ENCODE measurements at regions not wholly inside any gene's neighbourhood (a gene's known extent, or its start where the extent isn't known, plus 50 kb on each side); places are given as distances from the start of the nearest gene placed in this dataset.

DNA sequence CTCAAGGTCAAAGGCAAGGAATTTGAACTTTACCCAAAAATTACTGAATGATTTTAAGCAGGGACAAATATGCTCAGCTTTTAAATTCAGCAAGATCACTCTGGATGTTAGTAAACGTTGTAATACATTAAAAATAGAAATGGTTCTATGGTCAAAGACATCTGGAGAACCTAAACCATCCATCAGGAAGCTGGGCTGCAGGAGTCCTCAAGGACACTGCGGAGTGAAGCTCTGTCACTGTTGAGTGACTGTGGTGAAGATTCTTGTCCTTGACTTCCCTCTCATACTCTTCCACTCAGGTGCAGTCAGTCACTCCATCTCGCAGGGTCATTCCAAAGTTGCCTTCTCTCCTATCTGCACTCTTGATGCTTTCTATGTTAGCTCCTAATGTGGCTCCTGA lies 450.7 kb downstream of the FOXO1 start:
- DNase-seq (ENCODE audit: low read depth in 2 of 2) = no peak

DNA sequence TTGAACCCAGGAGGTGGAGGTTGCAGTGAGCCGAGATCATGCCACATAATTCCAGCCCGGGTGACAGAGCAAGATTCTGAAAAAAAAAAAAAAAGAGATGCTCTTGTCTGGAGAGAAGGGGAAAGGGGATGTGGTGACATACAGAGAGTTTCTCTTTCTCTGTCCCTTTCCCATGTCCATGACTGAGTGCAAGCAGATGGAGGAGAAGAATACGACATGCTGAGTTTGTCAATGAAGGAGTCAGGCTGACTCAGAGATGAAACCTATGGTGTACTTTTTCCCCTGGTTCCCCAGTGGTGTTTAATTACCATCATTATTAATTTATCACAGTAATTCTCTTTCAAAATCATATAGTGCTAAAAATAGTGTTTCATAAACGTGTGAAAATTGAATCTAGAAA lies 448.8 kb downstream of the FOXO1 start:
- no peak for DNase-seq (ENCODE audit: low read depth in 2 of 2)

DNA sequence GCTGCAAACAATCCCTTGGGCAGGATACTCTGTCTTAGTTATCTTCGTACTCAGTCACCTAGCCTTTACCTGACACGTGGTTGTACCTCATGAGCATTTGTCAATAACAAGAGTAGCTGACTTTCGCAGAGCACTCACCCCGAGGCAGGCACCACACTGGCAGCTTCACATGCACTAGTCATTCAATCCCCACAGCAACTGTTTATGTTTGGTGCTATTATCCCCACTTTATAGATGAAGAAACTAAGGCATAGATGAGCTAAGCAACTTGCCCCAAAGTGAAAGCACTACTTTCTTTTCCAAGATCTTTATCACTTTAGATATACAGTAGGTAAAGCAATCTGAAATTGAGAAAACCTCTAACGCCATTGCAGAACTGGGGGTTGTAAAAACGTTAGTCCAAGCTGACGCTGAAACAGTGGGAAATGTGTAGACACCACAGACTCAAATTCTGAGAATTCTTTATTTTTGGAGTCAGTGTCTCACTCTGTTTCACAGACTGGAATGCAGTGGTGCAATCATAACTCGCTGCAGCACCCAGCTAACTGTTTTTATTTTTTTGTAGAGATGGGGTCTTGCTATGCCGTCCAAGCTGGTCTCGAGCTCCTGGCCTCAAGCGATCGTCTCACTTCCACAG lies 446.0 kb downstream of the FOXO1 start:
- no peak for DNase-seq (ENCODE audit: low read depth in 2 of 2)

DNA sequence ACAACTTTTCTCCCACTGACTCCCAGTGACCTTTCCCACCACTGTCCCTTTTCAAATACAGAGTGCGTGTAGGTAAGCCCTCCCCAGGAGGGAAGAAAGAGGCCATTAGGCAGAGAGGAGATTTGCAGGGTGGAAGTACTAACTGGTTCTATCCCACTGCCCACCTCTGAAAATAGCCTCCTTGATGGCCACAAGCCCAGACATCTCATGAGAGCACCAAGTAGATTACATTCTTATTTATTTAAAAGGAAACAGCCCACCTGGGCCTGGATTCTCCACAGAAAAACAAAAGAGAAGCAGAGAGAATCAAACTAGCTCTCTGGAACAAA lies 445.3 kb downstream of the FOXO1 start:
- no peak for DNase-seq (ENCODE audit: low read depth in 2 of 2)

DNA sequence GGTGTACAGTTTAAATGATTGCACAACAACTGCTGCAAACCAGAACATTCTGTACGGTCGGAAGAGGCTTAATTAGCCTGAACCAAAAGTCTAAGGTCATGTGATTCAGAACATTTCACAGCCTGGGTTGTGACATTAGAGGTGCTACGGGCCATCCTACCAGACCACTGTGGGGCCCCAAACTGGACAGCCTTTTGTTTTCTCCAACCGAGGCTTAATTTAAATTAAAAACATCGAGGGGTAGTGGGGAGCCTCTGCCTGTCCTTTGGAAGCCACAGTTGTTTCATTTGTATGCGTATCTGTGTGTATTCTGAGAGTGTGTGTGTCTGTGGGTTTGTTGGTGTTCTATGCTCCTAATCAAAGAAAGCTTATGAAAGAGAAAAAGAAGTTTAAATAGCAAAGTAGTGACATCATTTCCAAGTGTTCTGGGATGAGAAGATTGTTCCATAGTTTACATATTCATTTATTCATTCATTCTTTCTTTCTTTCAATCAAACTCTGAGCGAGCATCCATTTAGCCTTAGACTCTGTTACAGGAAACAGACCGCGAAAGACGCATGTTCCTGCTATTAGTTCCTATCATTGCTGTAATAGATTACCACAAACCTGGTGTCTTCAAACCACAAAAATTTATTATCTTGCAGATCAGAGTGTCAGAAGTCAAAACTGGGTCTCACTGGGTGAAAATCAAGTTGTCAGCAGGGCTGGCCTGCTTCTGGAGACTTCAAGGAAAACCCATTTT lies 444.8 kb downstream of the FOXO1 start:
- DNase-seq (ENCODE audit: low read depth in 2 of 2) = no peak

DNA sequence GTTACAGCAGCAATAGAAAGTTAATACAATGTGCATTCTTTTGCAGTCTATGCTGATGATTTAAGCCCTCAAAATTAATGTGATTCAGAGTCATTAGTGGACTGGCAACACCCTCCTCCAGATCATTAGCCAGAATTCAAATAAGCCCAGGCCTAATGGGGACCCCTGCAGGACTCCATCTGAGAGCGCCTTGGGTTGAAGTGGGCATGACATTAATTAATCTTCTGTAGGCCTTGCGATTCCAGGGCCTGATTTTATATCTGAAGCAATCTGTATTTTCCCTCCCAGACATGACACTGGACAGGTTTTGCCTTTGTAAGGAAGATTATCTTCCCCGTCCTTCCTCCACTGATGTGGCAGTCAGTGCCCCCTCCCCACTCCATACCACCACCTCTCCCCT lies 442.9 kb downstream of the FOXO1 start:
- DNase-seq (ENCODE audit: low read depth in 2 of 2) = no peak

DNA sequence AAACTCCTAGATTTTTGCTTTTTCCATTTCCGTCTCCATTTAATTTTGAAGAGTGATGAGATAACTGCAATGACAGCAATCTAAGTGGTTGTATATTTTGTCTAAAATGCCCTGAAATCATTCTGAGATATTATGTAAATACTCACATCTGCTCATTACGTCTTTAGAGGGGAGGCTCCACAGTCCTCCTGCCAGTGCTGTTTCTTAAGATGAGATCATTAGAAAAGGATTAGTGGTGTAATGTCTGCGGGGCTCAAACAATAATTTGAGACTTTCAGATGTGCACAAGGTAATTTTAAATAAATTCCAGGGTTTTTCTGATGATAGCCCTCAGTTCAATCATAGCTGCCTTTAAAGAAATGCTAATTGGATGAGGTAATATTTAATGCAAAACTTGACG lies 437.9 kb downstream of the FOXO1 start:
- DNase-seq (ENCODE audit: low read depth in 2 of 2) = no peak

DNA sequence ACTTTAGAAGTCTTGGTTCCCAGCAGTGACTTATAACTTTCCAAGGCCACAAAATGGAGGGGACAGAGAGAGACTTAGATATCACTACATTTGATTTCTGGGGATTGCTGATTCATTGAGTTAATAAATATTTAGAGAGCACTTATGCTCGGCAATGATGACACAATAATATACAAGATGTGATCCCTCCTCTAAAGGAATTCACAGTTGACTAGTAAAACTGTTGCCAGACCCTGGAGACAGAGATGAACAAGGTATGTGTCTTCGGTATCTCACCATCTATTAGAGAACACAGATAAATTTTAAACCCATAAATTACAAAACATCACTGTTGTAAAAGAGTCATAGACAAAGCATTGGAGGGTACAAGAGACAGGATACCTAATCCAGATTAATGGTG lies 437.5 kb downstream of the FOXO1 start:
- no peak for DNase-seq (ENCODE audit: low read depth in 2 of 2)

DNA sequence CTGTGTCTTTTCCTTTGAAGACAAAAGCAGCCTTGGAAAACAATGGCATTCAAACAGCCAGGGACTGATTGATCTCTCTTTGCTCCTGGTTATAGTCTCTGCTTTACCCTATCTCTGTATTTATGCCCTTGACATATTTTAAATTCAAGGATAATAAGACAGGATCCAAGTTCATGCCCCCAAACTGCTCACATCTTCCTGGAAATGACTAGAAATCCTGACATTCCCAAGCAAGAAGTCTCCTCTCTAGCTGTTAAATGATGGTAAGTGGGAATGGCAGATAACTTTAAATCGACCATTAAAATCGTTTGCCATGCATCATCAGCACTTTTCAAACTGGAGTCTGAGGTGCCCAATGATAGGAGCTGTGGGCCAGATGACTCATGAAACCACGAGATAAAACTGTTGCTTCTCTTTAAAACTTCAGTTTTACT lies 435.6 kb downstream of the FOXO1 start:
- no peak for DNase-seq (ENCODE audit: low read depth in 2 of 2)

DNA sequence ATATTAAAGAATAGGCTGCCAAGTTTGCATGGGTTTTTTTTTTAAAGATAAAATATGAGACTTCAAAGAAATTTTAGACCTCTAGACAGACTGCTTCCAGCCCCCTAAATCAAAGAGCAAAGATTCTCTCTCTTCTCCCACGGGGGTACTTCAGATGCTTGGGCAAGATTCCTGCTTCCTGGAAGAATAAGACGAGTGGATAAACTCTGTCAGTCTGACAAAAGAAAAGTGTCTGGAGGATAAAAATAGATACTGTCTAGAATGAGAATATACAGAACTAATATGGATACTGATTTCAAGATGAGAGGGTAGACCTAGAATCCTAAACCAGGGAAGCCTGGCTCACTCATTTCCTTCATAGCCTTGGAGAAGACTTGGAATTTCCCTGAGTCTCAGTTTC lies 435.1 kb downstream of the FOXO1 start:
- DNase-seq (ENCODE audit: low read depth in 2 of 2) = no peak

DNA sequence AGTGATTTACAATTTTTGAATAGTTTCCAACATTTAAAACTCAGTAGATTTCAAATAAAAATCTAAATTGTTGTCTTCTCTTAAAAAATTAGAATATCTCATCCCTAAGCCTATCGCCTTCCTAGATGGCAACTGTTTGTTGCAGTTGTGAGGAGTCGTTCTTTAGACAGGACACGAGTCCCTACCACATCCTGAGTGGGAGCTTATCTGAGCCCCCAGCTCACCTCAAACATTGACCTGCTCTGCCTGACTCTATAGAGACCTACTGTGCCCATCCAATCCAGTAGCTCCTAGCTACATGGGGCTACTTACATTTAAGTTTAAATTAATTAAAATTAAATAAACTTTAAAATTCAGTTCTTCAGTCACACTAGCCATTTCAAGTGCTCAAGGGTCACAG lies 434.7 kb downstream of the FOXO1 start:
- DNase-seq (ENCODE audit: low read depth in 2 of 2) = no peak

DNA sequence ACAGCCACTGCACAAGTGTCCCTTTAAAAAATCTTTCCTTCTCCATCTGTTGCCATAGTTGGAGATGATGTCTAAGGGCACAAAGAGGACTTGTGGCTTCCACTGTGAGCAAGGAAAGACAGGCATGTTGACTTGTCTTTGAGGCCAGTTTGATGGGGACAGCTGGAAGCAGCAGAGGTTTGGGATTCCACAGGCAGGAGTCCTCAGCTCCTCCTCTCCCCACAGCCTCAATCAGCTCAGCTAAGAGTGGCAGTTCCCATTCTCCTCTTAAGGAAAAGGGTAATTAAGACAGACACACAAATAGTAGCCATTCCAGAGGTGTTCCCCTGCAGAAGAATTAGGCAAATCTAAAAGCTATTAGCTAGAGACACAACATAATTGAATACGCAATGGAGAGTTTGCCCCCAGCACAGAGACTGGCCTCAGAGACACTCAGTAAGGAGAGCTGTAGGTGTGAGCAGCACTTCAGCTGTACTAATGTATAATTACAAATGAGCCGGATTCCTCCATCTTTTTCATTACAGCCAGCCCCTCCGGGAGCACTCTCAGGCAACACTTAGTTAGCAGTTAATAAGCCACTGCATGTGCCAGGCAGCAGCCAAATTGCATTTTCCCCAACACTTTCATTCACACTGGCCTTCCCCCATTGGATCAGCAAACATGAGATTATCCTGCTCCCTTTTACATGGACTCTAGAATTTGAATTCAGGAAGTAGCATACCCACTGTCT lies 434.0 kb downstream of the FOXO1 start:
- no peak for DNase-seq (ENCODE audit: low read depth in 2 of 2)

DNA sequence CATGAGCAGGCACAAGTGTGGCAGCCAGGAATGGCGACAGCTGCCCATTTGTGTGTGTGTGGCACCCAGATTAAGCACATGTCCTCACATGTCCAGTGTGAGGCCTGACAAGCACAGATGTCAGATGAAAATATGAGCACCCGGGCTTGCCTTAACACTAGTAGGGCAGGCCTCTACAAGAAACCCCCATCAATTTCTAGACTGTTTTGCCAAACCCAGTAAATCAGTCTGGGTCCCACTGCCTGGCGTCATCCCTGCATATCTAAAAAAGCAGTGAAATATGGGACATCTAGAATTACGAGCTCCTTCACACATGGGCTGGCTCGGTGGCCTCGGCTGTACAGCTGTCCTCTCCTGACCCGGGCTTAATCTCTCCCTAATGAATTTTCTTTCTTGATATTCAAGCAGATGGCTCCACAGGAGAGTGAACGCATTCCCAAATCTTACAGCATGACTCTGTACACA lies 432.7 kb downstream of the FOXO1 start:
- DNase-seq (ENCODE audit: low read depth in 2 of 2) = no peak

DNA sequence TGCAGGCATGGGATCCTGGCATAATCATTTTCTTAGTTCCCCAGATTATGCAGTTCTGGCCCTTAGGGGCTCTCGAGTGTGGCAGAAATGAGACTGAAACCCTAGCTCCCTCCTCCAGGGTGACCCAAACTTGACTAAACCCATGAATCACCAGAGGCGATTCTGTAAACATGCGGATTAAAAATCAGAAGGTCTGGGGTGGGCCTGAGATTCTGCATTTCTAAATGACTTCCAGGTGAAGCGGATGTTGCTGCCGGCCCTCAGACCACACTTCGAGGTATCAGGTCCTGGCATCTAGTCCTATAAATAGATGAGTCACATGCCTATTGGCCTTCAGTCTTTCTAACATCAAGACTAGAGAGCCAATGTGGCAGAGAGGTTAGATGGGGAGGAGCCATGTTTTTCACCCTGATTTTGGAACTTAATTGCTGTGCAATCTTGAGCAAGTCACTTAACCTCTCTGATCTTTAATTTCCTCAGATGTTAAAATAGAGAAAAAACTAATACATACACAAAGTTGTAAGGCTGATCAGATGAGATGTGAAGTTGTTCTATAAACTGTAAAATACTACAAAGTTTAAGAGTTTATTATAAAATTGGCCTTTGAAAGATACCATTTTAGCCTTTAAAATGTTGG lies 431.2 kb downstream of the FOXO1 start:
- no peak for DNase-seq (ENCODE audit: low read depth in 2 of 2)

DNA sequence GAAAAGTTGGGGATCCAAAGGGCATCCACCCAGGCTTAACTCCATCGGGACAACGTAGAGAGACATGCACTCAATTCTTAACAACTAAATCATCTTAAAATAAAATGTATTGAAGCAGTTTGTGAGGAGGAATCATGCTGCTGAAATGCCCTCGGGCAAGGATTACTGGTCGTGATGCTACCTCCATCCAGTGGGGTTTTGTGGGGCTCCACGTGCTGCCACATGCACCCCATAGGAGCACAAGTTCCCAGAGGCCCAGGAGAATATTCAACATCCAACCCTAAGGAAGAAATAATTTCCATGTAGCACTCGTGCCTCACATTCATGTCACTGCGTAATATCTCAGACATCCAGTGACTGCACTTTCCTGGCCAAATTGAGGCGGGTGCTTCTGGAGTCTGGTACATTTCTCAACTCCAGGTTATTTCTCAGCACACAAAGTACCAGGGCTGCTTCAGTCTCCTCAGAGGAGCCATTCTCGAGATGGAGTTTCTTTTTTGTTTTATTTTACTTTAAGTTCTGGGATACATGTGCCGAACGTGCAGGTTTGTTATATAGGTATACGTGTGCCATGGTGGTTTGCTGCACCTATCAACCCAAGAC lies 429.8 kb downstream of the FOXO1 start:
- no peak for DNase-seq (ENCODE audit: low read depth in 2 of 2)

DNA sequence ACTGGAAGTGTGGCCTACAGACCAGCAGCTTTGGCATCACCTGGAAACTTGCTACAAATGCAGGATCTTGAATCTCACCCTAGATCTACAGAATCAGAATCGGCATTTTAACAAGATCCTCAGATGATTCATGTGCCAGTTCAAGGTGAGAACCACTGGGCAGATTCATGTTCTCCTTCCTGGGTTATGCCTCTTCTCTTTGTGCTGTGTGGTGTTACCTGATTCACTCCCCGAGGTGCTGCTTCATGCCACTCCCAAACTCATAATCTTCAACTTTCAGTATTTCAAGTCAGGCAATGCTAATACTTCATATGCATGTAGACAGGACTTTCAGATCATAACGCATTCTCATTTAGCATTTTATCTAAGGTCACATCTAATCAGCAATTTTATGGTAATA lies 427.7 kb downstream of the FOXO1 start:
- DNase-seq (ENCODE audit: low read depth in 2 of 2) = no peak

DNA sequence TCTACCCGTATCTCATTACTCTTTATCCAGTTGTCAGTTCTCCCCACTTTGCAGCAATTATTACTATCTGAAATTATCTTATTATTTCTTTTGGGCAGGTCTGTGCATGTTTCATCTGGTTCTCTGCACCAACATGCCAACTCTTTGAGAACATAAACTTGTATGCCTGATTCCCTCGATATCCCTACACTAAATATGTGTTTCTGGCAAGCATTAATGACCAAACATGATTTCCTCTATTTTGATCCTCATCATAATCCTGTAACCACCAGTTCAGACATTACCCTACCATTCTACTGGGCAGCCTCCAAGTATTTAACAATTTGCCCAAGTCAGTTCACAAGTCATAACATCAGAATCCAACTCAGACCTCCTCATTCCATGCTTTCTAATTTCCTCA lies 426.1 kb downstream of the FOXO1 start:
- no peak for DNase-seq (ENCODE audit: low read depth in 2 of 2)

DNA sequence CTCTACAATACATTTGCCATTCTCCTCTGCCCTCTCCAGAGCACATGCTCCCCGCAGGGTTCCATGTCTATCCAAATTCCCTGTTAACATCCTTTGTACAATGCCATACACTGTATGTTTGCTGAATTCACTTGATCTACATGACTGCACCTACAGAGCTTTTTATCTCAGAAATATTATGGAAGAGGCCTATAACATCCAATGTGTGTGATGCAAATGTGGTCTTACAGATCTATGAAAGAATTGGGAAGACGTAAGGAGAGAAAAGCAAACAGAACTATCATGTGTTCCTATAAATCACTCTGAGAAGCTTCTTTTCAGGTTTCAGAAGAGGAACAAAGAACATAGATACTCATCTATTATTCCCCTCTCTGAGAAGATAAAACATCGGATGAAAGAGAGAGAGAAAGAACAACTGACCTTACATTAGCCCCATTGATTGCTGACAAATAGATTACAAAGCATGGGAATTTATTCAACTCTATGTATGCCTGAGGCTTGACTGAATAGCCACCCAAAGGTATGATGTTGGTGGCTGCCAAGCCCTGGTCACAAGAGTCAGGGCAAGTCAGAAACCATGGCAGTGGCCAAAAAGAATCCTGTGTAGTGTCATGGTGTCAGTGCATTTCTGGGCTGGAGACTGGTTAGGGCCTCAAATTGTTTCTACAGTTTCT lies 425.2 kb downstream of the FOXO1 start:
- DNase-seq (ENCODE audit: low read depth in 2 of 2) = no peak

DNA sequence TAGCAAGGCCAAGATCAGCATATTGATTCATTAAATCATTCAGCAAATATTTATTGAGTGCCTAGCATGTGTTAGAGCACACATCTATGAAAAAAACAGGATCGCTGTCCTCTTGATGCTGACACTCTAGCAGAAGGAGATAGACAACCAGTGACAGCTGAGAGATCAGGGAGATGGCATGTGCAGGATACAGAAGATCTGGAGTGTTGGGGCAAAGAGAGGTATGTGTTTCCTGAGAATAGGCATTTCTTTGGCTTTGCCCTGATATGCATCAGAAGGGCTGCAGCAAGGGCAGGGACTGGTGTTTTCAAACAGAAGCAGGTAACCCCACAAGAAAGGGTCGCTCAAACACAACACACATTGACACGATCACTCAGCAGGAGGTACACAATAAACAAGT lies 423.4 kb downstream of the FOXO1 start:
- DNase-seq (ENCODE audit: low read depth in 2 of 2) = no peak

DNA sequence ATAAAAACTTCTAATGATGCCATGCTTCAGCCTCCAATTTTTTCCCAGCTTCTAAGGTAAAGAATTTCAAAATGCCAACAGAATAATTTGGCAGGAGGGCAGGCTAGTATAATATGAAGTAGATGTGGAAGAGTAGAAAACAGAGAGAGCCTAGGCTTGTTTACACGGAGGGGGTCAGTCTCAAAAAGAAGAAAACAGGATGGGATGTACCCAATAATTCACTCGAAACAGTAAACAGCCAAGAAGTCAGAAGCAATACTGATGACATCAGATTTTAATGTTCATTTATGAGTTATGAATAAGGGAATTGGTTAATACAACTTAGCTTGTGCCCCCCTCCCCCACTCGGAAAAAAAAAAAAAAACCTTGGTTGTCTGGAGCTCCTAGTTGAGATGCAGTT lies 422.5 kb downstream of the FOXO1 start:
- DNase-seq (ENCODE audit: low read depth in 2 of 2) = no peak

DNA sequence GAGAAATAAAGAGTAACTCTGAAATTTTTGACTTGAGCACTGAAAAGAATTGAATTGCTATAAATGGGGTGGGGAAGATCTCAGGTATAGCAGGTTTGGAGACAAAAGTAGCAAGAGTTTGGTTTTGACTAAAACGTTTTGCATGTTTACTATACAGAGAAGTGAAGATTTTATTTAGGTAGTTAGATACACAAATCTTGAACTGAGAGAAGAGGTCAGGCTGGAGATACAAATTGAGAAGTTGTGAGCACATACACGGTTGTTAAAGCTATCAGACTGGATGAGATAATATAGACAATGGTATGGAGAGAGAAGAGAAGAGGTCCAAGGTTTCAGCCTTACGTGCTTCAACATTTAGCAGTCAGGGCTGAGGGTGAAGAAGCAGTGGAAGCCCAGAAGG lies 420.9 kb downstream of the FOXO1 start:
- no peak for DNase-seq (ENCODE audit: low read depth in 2 of 2)

DNA sequence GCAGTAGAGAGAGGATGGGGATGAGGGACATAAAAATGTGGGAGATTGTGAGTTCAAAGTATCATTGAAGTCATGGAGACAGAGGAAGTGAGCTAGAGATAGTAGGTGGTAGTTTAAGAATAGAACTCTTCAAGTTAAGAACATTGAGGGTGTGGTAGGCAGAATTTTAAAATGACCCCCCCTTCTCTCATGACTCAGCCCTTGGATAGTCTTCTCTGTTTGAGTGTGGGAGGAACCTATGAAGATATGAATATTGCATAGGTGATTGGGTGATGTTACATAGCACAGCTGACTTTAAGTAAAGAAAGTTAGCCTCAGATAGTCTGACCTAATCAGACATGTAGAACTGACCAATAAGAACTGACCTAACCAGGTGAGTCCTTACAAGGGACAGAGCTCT lies 418.6 kb downstream of the FOXO1 start:
- DNase-seq (ENCODE audit: low read depth in 2 of 2) = no peak

Data from stimulated activated CD8-positive, alpha-beta memory T cell treated with anti-CD3 and anti-CD28 coated beads, Interleukin-7, amount 100 ng/mL, for 1 hour (primary cell).